ENCODE measurements at regions not wholly inside any gene's neighbourhood (a gene's known extent, or its start where the extent isn't known, plus 50 kb on each side); places are given as distances from the start of the nearest gene placed in this dataset.

DNA sequence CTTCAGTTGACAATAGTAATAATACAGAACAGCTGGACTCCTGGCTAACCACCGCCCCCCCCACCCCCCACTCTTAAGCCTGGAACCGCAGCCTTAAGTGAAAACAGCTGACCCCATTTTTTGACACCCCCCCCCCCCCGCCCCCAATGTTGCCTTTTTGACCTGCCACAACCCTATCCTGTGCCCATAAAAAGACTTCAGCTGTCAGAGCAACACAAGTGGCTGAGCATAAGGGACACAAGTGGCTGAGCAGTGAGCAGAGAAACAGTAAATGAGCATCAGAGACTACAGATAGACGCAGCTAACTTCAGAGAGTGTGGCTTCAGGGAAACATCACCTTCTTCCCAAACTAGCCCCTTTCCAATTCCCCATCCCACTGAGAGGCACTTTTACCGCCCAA, 1493.8 kb downstream of the LRRC4C start:
- no peaks in the 10 kb centered on the region for H3K4me1 Mint-ChIP-seq
- ATAC-seq: no peak

DNA sequence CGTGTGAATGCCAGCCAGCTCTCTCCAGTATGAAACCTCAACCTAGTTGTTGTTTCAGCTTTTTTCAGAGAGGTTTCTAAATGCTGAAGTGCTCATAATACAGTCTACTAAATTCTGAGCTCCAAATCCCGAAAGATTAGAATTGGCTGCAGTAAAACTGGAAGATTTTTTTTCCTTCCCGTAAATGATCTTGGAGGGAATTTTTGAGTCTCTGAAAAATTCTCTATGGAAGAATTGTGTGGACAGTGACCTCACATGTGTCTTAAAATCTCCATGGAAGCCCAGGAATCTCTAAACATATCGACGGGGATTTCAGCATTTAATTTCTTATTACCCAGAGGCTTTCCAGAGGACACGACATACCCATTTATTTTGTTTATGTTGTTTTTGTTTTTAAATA, 1499.2 kb downstream of the LRRC4C start:
- no peak overlapping the region for H3K27ac Mint-ChIP-seq
- no peaks in the 10 kb centered on the region for H3K9me3 Mint-ChIP-seq
- no peak for ATAC-seq
- no peaks in the 10 kb centered on the region for H3K36me3 Mint-ChIP-seq
- no peaks in the 10 kb centered on the region for H3K4me1 Mint-ChIP-seq
- no peak overlapping the region for H3K4me3 Mint-ChIP-seq
- H3K27me3 Mint-ChIP-seq: no peaks in the 10 kb centered on the region

More for the DNA sequence above, 1493.8 kb downstream of the LRRC4C start:
- H3K4me3 Mint-ChIP-seq: no peak overlapping the region
- H3K36me3 Mint-ChIP-seq: no peaks in the 10 kb centered on the region
- H3K9me3 Mint-ChIP-seq: no peaks in the 10 kb centered on the region
- H3K27me3 Mint-ChIP-seq: no peaks in the 10 kb centered on the region
- no peak overlapping the region for H3K27ac Mint-ChIP-seq

- Mint-ChIP-seq H3K36me3 (no peaks in the 10 kb centered on the region), H3K4me3 (no peak overlapping the region), H3K9me3 (peaks cover 5% of the 10 kb centered on the region), H3K27ac (no peak overlapping the region), H3K4me1 (no peaks in the 10 kb centered on the region), H3K27me3 (no peaks in the 10 kb centered on the region)
- ATAC-seq: no peak
These were observed 1526.5 kb downstream of the LRRC4C start for GRCh38 chr11:39932966-39933365.

DNA sequence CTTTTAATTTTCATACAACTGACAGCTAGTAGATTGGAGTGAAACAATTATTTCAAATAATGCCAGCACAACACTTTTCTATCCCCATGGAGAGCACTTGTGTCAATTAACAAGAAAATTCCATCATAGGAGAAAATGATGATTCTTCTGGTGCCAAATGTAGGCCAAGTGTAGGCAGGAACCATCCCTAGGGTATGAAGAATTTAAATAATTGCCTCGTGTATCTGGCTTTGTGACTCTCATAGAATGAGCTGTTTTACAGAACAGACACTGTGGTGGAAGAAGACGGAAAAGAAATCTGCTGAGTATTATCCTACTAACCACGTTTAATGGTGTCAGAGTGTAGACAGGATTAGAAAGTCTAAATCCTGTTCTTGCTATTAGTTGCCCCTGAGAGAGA, 1542.2 kb downstream of the LRRC4C start:
- Mint-ChIP-seq H3K27me3 (no peaks in the 10 kb centered on the region), H3K27ac (no peak overlapping the region), H3K4me1 (no peaks in the 10 kb centered on the region), H3K4me3 (no peak overlapping the region), H3K36me3 (no peaks in the 10 kb centered on the region), H3K9me3 (peaks cover 12% of the 10 kb centered on the region)
- no peak for ATAC-seq

DNA sequence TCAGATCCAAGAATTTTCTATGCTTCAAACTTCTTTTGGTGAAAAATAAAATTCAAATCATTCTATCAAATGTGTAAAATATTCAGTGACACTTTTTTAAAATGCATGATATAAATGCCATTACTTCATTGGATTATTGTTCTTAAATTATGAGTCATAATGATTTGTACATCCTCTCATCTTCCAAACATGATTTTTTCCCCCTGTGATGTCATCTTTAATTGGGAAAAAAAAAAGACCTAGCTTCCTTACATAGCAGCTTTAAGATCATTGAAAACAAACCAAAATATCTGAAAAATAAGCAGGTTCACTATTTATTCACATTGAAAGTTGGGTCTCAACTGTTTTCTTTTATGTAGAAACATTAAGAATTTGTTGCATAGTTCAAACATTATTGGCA, 1549.4 kb downstream of the LRRC4C start:
- H3K36me3 Mint-ChIP-seq: no peaks in the 10 kb centered on the region
- H3K27me3 Mint-ChIP-seq: no peaks in the 10 kb centered on the region
- H3K9me3 Mint-ChIP-seq: peaks cover 8% of the 10 kb centered on the region
- no peaks in the 10 kb centered on the region for H3K4me1 Mint-ChIP-seq
- H3K4me3 Mint-ChIP-seq: no peak overlapping the region
- ATAC-seq: no peak
- no peak overlapping the region for H3K27ac Mint-ChIP-seq

DNA sequence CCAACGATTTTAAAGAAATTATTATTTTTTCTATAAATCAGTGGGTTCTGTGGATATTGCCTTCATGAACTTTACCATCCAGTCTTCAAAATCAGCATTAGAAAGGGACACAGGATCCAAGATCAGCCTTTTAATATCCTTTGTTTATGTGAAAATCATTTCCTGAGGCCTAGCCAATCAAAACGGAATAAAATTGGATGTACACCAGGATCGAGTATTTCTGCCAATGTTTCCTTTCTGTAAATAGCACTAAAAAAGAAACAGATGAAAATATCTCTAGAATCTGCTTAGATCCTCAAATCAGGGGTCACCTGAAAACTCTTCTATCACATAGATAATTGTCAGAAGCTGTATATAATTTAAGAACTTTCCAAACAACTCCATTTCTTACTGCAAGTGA, 1598.5 kb downstream of the LRRC4C start:
- ATAC-seq: no peak
- peaks cover 10% of the 10 kb centered on the region for H3K9me3 Mint-ChIP-seq
- H3K27me3 Mint-ChIP-seq: no peaks in the 10 kb centered on the region
- no peaks in the 10 kb centered on the region for H3K36me3 Mint-ChIP-seq
- no peak overlapping the region for H3K27ac Mint-ChIP-seq
- no peaks in the 10 kb centered on the region for H3K4me1 Mint-ChIP-seq
- no peak overlapping the region for H3K4me3 Mint-ChIP-seq

- Mint-ChIP-seq H3K4me3 (no peak overlapping the region), H3K36me3 (no peaks in the 10 kb centered on the region), H3K27me3 (no peaks in the 10 kb centered on the region), H3K4me1 (no peaks in the 10 kb centered on the region), H3K9me3 (peaks cover 23% of the 10 kb centered on the region), H3K27ac (no peak overlapping the region)
- no peak for ATAC-seq
These were observed 1642.2 kb downstream of the LRRC4C start for GRCh38 chr11:39817241-39817640.

GRCh38 chr11:39810358-39810757, 1649.1 kb downstream of the LRRC4C start:
- Mint-ChIP-seq H3K4me3 (no peak overlapping the region), H3K9me3 (peaks cover 20% of the 10 kb centered on the region)
- ATAC-seq: peak; percentile 31

DNA sequence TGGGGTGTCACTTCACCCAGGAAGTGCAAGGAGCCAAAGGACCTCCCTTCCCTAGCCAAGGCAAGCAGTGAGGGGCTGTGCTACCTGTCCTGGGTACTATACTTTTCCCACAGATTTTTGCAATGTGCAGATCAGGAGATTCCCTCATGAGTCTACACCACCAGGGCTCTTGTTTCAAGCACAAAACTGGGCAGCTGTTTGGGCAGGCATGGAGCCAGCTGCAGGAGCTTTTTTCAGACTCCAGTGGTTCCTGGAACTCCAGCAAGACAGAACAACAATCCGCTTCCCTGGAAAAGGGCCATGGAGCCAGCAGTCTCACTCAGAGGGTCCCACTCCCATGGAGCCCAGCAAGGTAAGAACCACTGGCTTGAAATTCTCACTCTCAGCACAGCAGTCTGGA, 1649.6 kb downstream of the LRRC4C start:
- no peak overlapping the region for H3K27ac Mint-ChIP-seq
- H3K36me3 Mint-ChIP-seq: no peaks in the 10 kb centered on the region
- H3K4me3 Mint-ChIP-seq: no peak overlapping the region
- H3K27me3 Mint-ChIP-seq: no peaks in the 10 kb centered on the region
- peaks cover 20% of the 10 kb centered on the region for H3K9me3 Mint-ChIP-seq
- no peak for ATAC-seq
- H3K4me1 Mint-ChIP-seq: no peaks in the 10 kb centered on the region

More at GRCh38 chr11:39810358-39810757, 1649.1 kb downstream of the LRRC4C start:
- H3K4me1 Mint-ChIP-seq: no peaks in the 10 kb centered on the region
- no peaks in the 10 kb centered on the region for H3K36me3 Mint-ChIP-seq
- H3K27ac Mint-ChIP-seq: no peak overlapping the region
- no peaks in the 10 kb centered on the region for H3K27me3 Mint-ChIP-seq

GRCh38 chr11:39807904-39808303, 1651.5 kb downstream of the LRRC4C start:
- H3K36me3 Mint-ChIP-seq: no peaks in the 10 kb centered on the region
- peaks cover 19% of the 10 kb centered on the region for H3K9me3 Mint-ChIP-seq
- H3K27me3 Mint-ChIP-seq: no peaks in the 10 kb centered on the region
- no peak for ATAC-seq
- no peaks in the 10 kb centered on the region for H3K4me1 Mint-ChIP-seq
- no peak overlapping the region for H3K4me3 Mint-ChIP-seq
- no peak overlapping the region for H3K27ac Mint-ChIP-seq

DNA sequence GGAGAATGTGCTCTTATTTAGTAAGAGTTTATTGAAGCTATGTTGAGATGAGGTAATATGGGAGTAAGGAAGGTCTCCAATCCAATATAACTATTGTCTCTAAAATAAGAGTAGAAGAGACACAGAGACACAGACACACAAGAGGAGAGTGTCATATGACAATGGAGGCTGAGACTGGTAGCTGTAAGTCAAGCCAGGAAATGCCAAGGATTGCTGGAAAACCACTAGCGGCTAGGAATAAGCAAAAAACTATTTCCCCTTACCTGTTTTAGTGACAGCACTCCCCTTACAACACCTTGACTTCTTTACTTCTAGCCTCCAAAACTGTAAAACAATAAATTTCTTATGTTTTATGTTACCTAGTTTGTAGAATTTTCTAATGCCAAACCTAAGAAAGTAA, 1652.8 kb downstream of the LRRC4C start:
- peaks cover 16% of the 10 kb centered on the region for H3K9me3 Mint-ChIP-seq
- no peaks in the 10 kb centered on the region for H3K4me1 Mint-ChIP-seq
- H3K4me3 Mint-ChIP-seq: no peak overlapping the region
- no peak for ATAC-seq
- no peak overlapping the region for H3K27ac Mint-ChIP-seq
- H3K27me3 Mint-ChIP-seq: no peaks in the 10 kb centered on the region
- no peaks in the 10 kb centered on the region for H3K36me3 Mint-ChIP-seq

GRCh38 chr11:39804271-39804670, 1655.2 kb downstream of the LRRC4C start:
- Mint-ChIP-seq H3K9me3 (peaks cover 13% of the 10 kb centered on the region), H3K27me3 (no peaks in the 10 kb centered on the region), H3K4me1 (no peaks in the 10 kb centered on the region), H3K27ac (no peak overlapping the region), H3K4me3 (no peak overlapping the region), H3K36me3 (no peaks in the 10 kb centered on the region)
- no peak for ATAC-seq

DNA sequence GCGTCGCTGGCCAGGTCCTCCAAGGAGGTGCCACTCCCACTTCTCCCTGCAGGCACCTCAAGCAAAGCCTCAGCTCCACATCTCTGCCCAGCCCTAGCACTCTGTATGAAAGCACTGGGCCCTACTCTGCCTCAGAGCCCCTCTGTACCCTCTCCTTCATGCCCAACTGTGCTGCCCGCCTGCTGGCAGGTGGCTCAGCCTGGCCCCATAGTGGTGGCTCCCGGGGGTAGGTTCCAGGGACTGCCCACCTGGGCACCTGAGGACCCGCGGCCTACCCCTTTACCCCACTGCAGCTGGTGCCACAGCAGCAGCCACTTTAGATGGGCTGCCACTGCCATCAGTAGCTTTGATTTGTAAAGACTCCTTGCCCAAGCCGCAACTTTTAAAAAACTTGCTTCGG, 1672.8 kb downstream of the LRRC4C start:
- Mint-ChIP-seq H3K36me3 (no peaks in the 10 kb centered on the region), H3K27me3 (no peaks in the 10 kb centered on the region), H3K4me3 (no peak overlapping the region), H3K9me3 (peaks cover 5% of the 10 kb centered on the region), H3K27ac (no peak overlapping the region), H3K4me1 (no peaks in the 10 kb centered on the region)
- no peak for ATAC-seq

DNA sequence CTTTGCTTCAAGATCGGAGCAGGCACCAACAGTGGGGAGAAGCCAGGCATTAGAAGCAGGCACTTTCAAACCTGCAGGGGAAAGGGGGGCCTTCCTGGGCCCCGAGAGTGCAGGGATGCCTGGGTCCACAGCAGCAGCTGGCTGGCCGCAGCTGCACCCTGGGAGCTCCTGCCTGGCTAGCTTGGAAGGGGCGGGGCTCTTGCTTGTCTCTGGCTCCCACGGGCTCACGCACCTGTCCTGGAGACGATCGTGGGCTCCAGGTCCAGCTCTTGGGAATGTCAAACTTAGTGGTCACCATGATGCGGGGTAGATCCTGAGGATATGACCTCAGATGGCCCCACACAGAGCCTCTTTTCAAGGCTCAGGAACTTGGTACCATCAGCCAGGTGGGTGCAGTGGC, 1673.2 kb downstream of the LRRC4C start:
- H3K4me3 Mint-ChIP-seq: no peak overlapping the region
- no peaks in the 10 kb centered on the region for H3K36me3 Mint-ChIP-seq
- no peak for ATAC-seq
- no peak overlapping the region for H3K27ac Mint-ChIP-seq
- H3K4me1 Mint-ChIP-seq: no peaks in the 10 kb centered on the region
- no peaks in the 10 kb centered on the region for H3K27me3 Mint-ChIP-seq
- H3K9me3 Mint-ChIP-seq: peaks cover 5% of the 10 kb centered on the region

DNA sequence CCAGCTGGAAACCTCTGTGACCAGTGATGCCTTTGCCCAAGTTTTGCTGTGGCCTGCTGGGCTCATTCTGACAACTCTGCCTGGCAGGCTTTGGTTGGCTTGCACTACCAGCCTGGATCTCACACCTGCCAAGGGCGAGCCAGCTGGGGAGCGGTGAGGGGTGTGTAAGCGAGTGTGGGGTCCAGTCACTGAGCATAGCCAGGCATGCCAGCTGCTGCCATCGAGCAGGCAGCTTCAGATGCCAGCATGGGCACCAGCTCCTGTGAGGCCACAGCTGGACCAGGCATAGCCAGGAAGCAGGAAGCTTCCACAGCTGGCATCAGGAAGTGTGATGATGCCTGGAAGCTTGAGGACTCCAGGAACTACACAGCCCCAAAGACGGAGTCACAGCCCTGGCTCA, 1674.6 kb downstream of the LRRC4C start:
- H3K36me3 Mint-ChIP-seq: no peaks in the 10 kb centered on the region
- H3K27me3 Mint-ChIP-seq: no peaks in the 10 kb centered on the region
- H3K9me3 Mint-ChIP-seq: peaks cover 4% of the 10 kb centered on the region
- no peaks in the 10 kb centered on the region for H3K4me1 Mint-ChIP-seq
- H3K27ac Mint-ChIP-seq: no peak overlapping the region
- no peak overlapping the region for H3K4me3 Mint-ChIP-seq
- peak; percentile 50 for ATAC-seq

GRCh38 chr11:39780131-39780530, 1679.3 kb downstream of the LRRC4C start:
- Mint-ChIP-seq H3K36me3 (no peaks in the 10 kb centered on the region), H3K27me3 (no peaks in the 10 kb centered on the region)
- no peak for ATAC-seq

GRCh38 chr11:39777035-39777434, 1682.4 kb downstream of the LRRC4C start:
- no peak for ATAC-seq
- H3K9me3 Mint-ChIP-seq: peaks cover 16% of the 10 kb centered on the region
- H3K36me3 Mint-ChIP-seq: no peaks in the 10 kb centered on the region
- no peaks in the 10 kb centered on the region for H3K27me3 Mint-ChIP-seq
- H3K4me3 Mint-ChIP-seq: no peak overlapping the region
- H3K27ac Mint-ChIP-seq: no peak overlapping the region
- H3K4me1 Mint-ChIP-seq: no peaks in the 10 kb centered on the region

More at GRCh38 chr11:39780131-39780530, 1679.3 kb downstream of the LRRC4C start:
- Mint-ChIP-seq H3K9me3 (peaks cover 8% of the 10 kb centered on the region), H3K4me1 (no peaks in the 10 kb centered on the region), H3K27ac (no peak overlapping the region), H3K4me3 (no peak overlapping the region)
